GM12875 (cell line): ENCODE measurements at regions not wholly inside any gene's neighbourhood (a gene's known extent, or its start where the extent isn't known, plus 50 kb on each side); places are given as distances from the start of the nearest gene placed in this dataset.
"Not testable (repeated sequence)": the region's sequence is repeated elsewhere in the genome, so short reads cannot be mapped to it uniquely, and the experiment has no call there.

Experiments
- H3K4me3 ChIP-seq: one replicate; pipeline ENCODE4 v1.5.1; 2011; ENCODE audit warnings: low read depth, low read length, control low read depth
- TF ChIP-seq, protein P1 (sequence below): IDR thresholded peaks from 2 replicates; pipeline ENCODE4 v1.5.1; 2011; ENCODE audit warnings: low read depth, mild to moderate bottlenecking, control low read depth, inconsistent platforms, low read length, moderate library complexity, borderline replicate concordance; ENCODE audit not compliant: insufficient read depth

DNA sequence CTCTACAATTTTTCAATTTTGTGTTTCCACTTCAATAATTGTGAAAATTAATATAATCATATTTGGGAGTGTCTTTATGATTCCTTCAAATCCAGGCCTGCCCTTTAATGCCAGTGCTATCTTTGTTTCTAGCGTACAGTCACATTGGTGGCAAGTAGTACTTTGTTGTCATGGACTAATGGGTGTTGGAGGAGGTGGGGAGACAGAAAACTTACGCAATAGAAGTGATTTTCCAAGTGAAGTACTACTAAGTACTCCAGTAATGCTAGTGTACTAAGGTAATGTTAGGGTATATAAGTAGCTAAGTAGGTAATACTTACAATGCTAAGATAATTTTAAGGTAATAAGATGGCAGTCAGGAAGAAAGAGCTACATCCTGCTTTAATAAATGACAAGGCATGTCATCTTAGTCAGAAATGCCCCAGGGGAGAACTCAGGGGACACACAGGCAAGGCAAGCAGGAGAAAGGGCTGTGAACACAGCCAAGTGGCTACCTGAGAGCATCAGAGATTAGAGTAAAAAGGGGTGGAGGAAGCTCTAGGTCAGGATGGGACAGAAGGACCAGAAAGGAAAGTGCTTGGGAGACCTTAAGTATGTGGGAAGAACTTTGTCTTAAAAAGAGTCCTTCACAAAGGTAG lies 217.2 kb upstream of the PRDM1 start:
- TF ChIP-seq, protein P1, sequence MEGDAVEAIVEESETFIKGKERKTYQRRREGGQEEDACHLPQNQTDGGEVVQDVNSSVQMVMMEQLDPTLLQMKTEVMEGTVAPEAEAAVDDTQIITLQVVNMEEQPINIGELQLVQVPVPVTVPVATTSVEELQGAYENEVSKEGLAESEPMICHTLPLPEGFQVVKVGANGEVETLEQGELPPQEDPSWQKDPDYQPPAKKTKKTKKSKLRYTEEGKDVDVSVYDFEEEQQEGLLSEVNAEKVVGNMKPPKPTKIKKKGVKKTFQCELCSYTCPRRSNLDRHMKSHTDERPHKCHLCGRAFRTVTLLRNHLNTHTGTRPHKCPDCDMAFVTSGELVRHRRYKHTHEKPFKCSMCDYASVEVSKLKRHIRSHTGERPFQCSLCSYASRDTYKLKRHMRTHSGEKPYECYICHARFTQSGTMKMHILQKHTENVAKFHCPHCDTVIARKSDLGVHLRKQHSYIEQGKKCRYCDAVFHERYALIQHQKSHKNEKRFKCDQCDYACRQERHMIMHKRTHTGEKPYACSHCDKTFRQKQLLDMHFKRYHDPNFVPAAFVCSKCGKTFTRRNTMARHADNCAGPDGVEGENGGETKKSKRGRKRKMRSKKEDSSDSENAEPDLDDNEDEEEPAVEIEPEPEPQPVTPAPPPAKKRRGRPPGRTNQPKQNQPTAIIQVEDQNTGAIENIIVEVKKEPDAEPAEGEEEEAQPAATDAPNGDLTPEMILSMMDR = no peak
- no peak overlapping the region for H3K4me3 ChIP-seq

DNA sequence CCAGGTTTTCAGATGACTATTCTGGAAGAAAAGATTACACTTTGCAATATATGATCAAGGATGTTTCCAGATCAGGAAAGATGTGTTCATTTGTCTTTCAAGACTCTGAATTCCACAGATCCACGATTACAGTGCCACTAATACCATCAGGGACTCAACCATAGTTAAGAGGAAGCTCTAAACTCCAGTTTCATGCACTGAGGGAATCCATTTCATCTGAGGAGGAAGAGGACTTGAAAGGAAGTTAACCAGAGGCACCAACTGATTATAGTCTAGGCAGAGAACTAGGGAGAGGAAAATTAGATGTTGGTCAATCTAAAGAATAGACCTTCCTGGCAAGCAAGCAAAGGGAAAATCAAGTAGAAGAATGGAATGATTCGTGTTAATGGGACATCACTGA lies 218.3 kb upstream of the PRDM1 start:
- no peak overlapping the region for H3K4me3 ChIP-seq
- TF ChIP-seq, protein P1 = no peak

DNA sequence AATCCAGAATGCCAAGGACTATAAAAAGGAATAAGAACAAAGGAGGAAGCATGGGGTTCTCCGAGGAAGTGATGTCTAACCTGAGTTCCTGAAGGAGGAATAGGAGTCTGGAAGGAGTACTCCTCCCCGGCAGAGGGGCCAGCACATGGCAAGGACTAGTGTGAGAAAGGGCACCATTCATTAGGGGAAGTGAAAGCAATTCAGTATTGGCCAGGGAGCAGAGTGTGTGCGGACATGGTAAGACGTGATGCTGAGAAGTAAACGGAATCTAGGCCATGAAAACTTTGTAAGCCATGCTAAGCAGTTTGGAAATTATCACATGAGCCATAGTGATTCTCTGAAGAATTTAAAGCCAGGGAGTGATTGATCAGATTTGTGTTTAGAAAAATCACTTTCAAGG lies 218.9 kb upstream of the PRDM1 start:
- TF ChIP-seq, protein P1 = no peak
- no peak overlapping the region for H3K4me3 ChIP-seq

DNA sequence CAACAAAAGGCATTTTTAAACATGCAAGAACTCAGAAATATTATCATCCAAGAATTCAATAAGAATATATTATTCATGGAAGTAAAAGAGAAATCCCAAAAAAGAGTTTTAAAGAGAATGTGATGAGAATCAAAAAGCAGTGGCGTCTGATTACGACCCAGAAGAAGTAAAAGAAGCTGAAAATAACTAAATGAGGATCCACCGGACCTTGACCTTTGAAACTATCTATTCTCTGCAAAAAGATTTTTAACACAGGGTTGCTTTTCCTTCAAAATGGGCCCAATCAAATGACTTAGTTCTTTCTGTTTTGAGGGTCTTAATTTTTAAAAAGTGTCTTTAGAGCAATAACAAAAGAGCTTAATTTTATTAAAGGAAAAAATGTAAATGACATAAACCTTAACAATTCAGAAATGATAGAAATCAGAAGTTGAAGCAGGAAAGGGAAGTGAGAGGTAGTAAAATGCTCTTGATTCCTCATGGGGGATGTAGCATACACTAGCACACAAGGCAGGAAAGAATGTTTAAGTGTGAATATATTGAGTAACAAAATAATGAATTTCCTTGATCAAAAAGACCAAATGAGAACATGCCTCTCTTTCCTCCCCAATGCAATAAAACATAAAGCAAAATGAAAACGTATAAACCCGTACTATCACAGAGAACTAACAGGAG lies 223.1 kb upstream of the PRDM1 start:
- TF ChIP-seq, protein P1 = no peak
- H3K4me3 ChIP-seq = no peak overlapping the region

DNA sequence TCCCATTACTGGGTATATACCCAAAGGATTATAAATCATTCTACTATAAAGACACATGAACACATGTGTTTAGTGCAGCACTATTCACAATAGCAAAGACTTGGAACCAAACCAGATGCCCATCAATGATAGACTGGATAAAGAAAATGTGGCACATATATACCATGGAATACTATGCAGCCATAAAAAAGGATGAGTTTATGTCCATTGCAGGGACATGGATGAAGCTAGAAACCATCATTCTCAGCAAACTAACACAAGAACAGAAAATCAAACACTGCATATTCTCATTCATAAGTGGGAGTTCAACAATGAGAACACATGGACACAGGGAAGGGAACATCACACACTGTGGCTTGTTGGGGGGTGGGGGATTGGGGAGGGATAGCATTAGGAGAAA lies 225.2 kb upstream of the PRDM1 start:
- not testable (repeated sequence) for H3K4me3 ChIP-seq

DNA sequence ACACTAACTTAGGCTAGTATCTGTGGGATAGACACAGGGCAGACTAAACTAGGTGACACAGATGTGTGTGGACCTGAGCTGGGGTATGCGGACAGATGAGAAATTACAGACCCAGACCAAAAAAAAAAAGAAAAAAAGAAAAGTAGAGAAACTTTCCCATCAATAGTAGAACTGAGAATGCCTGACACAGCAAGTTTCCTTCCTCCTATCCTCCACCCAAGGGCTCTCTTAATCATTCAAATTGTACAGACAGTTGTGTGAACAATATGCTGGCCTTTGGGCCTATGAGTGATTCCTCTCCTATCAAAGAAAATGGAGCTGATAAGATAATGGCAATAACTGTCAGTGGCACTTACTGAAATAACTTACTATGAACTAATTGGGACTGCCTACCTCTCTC lies 226.7 kb upstream of the PRDM1 start:
- TF ChIP-seq, protein P1 = no peak
- H3K4me3 ChIP-seq = no peak overlapping the region

DNA sequence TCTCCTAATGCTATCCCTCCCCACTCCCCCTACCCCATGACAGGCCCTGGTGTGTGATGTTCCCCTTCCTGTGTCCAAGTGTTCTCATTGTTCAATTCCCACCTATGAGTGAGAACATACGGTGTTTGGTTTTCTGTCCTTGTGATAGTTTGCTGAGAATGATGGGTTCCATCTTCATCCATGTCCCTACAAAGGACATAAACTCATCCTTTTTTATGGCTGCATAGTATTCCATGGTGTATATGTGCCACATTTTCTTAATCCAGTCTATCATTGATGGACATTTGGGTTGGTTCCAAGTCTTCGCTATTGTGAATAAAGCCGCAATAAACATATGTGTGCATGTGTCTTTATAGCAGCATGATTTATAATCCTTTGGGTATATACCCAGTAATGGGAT lies 227.5 kb upstream of the PRDM1 start:
- not testable (repeated sequence) for H3K4me3 ChIP-seq

DNA sequence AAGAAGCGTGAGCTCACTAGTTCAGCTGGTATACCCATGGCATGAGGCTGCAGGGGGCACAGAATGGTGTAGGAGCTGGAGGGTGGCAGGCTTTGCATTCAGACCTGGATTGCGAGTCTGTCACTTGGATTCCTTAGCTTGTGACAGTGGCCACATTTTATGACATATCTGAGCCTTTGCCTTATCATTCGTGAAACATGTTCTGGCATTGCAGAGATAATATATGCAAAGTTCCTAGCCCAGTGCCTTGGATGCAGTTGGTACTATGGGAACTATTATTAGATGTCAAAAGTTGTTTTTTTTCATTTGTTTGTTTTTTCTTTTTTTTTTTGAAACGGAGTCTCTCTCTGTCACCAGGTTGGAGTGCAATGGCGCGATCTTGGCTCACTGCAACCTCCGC lies 230.7 kb upstream of the PRDM1 start:
- TF ChIP-seq, protein P1 = no peak
- no peak overlapping the region for H3K4me3 ChIP-seq

DNA sequence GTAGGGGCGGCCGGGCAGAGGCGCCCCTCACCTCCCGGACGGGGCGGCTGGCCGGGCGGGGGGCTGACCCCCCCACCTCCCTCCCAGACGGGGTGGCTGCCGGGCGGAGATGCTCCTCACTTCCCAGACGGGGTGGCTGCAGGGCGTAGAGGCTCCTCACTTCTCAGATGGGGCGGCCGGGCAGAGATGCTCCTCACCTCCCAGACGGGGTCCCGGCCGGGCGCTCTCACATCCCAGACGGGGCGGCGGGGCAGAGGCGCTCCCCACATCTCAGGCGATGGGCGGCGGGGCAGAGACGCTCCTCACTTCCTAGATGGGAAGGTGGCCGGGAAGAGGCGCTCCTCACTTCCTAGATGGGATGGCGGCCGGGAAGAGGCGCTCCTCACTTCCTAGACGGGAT lies 232.2 kb upstream of the PRDM1 start:
- H3K4me3 ChIP-seq = not testable (repeated sequence)
